ENCODE measurements at regions not wholly inside any gene's neighbourhood (a gene's known extent, or its start where the extent isn't known, plus 50 kb on each side); places are given as distances from the start of the nearest gene placed in this dataset.

GRCh38 chr6:47376930-47377329 lies 67.2 kb upstream of the TNFRSF21 start:
- no peaks in the 10 kb centered on the region for H3K79me2 ChIP-seq (ENCODE audit: control insufficient read depth, insufficient read depth, low read length, poor library complexity)

GRCh38 chr6:47377971-47378370 lies 68.3 kb upstream of the TNFRSF21 start:
- no peaks in the 10 kb centered on the region for H3K27me3 ChIP-seq (ENCODE audit: insufficient read depth, low read length)

More at GRCh38 chr6:47376930-47377329, 67.2 kb upstream of the TNFRSF21 start:
- no peak overlapping the region for H4K8ac ChIP-seq (ENCODE audit: low read depth, low read length)
- H2AFZ ChIP-seq (ENCODE audit: insufficient read depth, low read length, poor library complexity): no peak overlapping the region
- H3K23ac ChIP-seq (ENCODE audit: low read length): no peak overlapping the region
- H3K4me2 ChIP-seq (ENCODE audit: low read length): no peak overlapping the region
- no peak overlapping the region for H3K4ac ChIP-seq (ENCODE audit: low read depth, low read length)
- H3K79me1 ChIP-seq (ENCODE audit: low read length): no peaks in the 10 kb centered on the region
- no peak overlapping the region for H3K9ac ChIP-seq (ENCODE audit: low read length)
- H2BK12ac ChIP-seq (ENCODE audit: low read length): no peak overlapping the region
- DNase-seq: no peak
- no CpG with 5 or more reads among the region's 15 CpGs for WGBS (ENCODE audit: extremely low coverage, insufficient coverage, insufficient read length)
- no peaks in the 10 kb centered on the region for H3K36me3 ChIP-seq (ENCODE audit: control insufficient read depth in 1 of 2, insufficient read depth in 2 of 2, low read length in 2 of 2)
- no peak overlapping the region for H3K14ac ChIP-seq (ENCODE audit: low read length)
- H2BK5ac ChIP-seq (ENCODE audit: low read depth, low read length, poor library complexity): no peak overlapping the region
- no peak overlapping the region for H4K12ac ChIP-seq (ENCODE audit: low read depth, low read length)
- H2AK5ac ChIP-seq (ENCODE audit: low read length): no peak overlapping the region
- no peak overlapping the region for H3K18ac ChIP-seq (ENCODE audit: low read length)
- no peaks in the 10 kb centered on the region for H3K9me3 ChIP-seq (ENCODE audit: insufficient read depth, low read depth, low read length)
- H4K91ac ChIP-seq (ENCODE audit: low read depth, low read length): no peak overlapping the region
- H3K4me1 ChIP-seq (ENCODE audit: control insufficient read depth in 1 of 2, insufficient read depth in 2 of 2, low read length in 2 of 2): peaks cover 5 to 7% of the 10 kb centered on the region in 2 experiments
- H3K27me3 ChIP-seq (ENCODE audit: insufficient read depth, low read length): no peaks in the 10 kb centered on the region
- no peak overlapping the region for H3K27ac ChIP-seq (ENCODE audit: low read depth, low read length)
- H3K4me3 ChIP-seq (ENCODE audit: low read depth, low read length): no peak overlapping the region
- no peak overlapping the region for H2BK120ac ChIP-seq (ENCODE audit: insufficient read depth, low read length, poor library complexity)

DNA sequence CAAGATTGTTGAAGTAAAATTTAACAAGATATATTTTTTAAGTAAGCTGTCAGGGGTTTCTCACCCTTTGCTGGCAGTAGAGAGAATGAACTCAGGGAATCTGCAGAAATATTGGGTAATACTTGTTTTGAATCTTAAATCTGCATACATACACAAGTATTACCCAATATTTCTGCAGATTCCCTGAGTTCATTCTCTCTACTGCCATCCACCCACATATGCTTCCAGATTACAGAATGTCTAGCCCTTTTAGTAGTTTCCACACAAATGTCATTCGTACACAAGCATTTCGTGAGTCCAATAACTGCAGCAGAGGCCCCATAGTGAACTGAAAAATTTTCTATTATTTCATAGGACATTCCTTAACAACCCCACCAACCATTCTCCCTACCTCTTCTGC lies 69.6 kb upstream of the TNFRSF21 start:
- no CpG with 5 or more reads among the region's 2 CpGs for WGBS (ENCODE audit: extremely low coverage, insufficient coverage, insufficient read length)
- H4K91ac ChIP-seq (ENCODE audit: low read depth, low read length): no peak overlapping the region

More at GRCh38 chr6:47377971-47378370, 68.3 kb upstream of the TNFRSF21 start:
- Histone ChIP-seq H3K9ac (ENCODE audit: low read length) (no peak overlapping the region), H3K4me1 (ENCODE audit: control insufficient read depth in 1 of 2, insufficient read depth in 2 of 2, low read length in 2 of 2) (peaks cover 5 to 7% of the 10 kb centered on the region in 2 experiments), H3K4ac (ENCODE audit: low read depth, low read length) (no peak overlapping the region), H3K4me2 (ENCODE audit: low read length) (no peak overlapping the region), H3K79me1 (ENCODE audit: low read length) (no peaks in the 10 kb centered on the region), H2AK5ac (ENCODE audit: low read length) (no peak overlapping the region), H3K18ac (ENCODE audit: low read length) (no peak overlapping the region), H3K23ac (ENCODE audit: low read length) (no peak overlapping the region), H4K12ac (ENCODE audit: low read depth, low read length) (no peak overlapping the region), H3K4me3 (ENCODE audit: low read depth, low read length) (no peak overlapping the region), H4K91ac (ENCODE audit: low read depth, low read length) (no peak overlapping the region), H2BK12ac (ENCODE audit: low read length) (no peak overlapping the region), H3K79me2 (ENCODE audit: control insufficient read depth, insufficient read depth, low read length, poor library complexity) (no peaks in the 10 kb centered on the region), H2BK5ac (ENCODE audit: low read depth, low read length, poor library complexity) (no peak overlapping the region), H3K14ac (ENCODE audit: low read length) (no peak overlapping the region), H3K9me3 (ENCODE audit: insufficient read depth, low read depth, low read length) (no peaks in the 10 kb centered on the region), H4K8ac (ENCODE audit: low read depth, low read length) (no peak overlapping the region), H2AFZ (ENCODE audit: insufficient read depth, low read length, poor library complexity) (no peak overlapping the region), H3K27ac (ENCODE audit: low read depth, low read length) (no peak overlapping the region), H3K36me3 (ENCODE audit: control insufficient read depth in 1 of 2, insufficient read depth in 2 of 2, low read length in 2 of 2) (no peaks in the 10 kb centered on the region), H2BK120ac (ENCODE audit: insufficient read depth, low read length, poor library complexity) (no peak overlapping the region)
- no peak for DNase-seq
- no CpG with 5 or more reads among the region's 2 CpGs for WGBS (ENCODE audit: extremely low coverage, insufficient coverage, insufficient read length)

GRCh38 chr6:47380251-47380650 lies 70.5 kb upstream of the TNFRSF21 start:
- Histone ChIP-seq H3K14ac (ENCODE audit: low read length) (no peak overlapping the region), H2AFZ (ENCODE audit: insufficient read depth, low read length, poor library complexity) (no peak overlapping the region), H3K36me3 (ENCODE audit: control insufficient read depth in 1 of 2, insufficient read depth in 2 of 2, low read length in 2 of 2) (no peaks in the 10 kb centered on the region), H3K27me3 (ENCODE audit: insufficient read depth, low read length) (no peaks in the 10 kb centered on the region), H3K9me3 (ENCODE audit: insufficient read depth, low read depth, low read length) (no peaks in the 10 kb centered on the region), H3K18ac (ENCODE audit: low read length) (no peak overlapping the region), H3K4me3 (ENCODE audit: low read depth, low read length) (no peak overlapping the region), H3K27ac (ENCODE audit: low read depth, low read length) (no peak overlapping the region), H3K4ac (ENCODE audit: low read depth, low read length) (no peak overlapping the region), H3K79me1 (ENCODE audit: low read length) (no peaks in the 10 kb centered on the region), H2BK120ac (ENCODE audit: insufficient read depth, low read length, poor library complexity) (no peak overlapping the region), H3K9ac (ENCODE audit: low read length) (no peak overlapping the region), H4K91ac (ENCODE audit: low read depth, low read length) (no peak overlapping the region), H3K79me2 (ENCODE audit: control insufficient read depth, insufficient read depth, low read length, poor library complexity) (no peaks in the 10 kb centered on the region), H3K4me2 (ENCODE audit: low read length) (no peak overlapping the region), H2AK5ac (ENCODE audit: low read length) (no peak overlapping the region), H3K23ac (ENCODE audit: low read length) (no peak overlapping the region), H4K8ac (ENCODE audit: low read depth, low read length) (no peak overlapping the region), H3K4me1 (ENCODE audit: control insufficient read depth in 1 of 2, insufficient read depth in 2 of 2, low read length in 2 of 2) (peaks cover 5 to 7% of the 10 kb centered on the region in 2 experiments), H4K12ac (ENCODE audit: low read depth, low read length) (no peak overlapping the region), H2BK12ac (ENCODE audit: low read length) (no peak overlapping the region), H2BK5ac (ENCODE audit: low read depth, low read length, poor library complexity) (no peak overlapping the region)
- no peak for DNase-seq
- WGBS (ENCODE audit: extremely low coverage, insufficient coverage, insufficient read length): no CpG with 5 or more reads among the region's 5 CpGs

More for the DNA sequence above, 69.6 kb upstream of the TNFRSF21 start:
- Histone ChIP-seq H2AFZ (ENCODE audit: insufficient read depth, low read length, poor library complexity) (no peak overlapping the region), H3K27ac (ENCODE audit: low read depth, low read length) (no peak overlapping the region), H3K4me2 (ENCODE audit: low read length) (no peak overlapping the region), H4K8ac (ENCODE audit: low read depth, low read length) (no peak overlapping the region), H3K36me3 (ENCODE audit: control insufficient read depth in 1 of 2, insufficient read depth in 2 of 2, low read length in 2 of 2) (no peaks in the 10 kb centered on the region), H3K27me3 (ENCODE audit: insufficient read depth, low read length) (no peaks in the 10 kb centered on the region), H3K23ac (ENCODE audit: low read length) (no peak overlapping the region), H2BK120ac (ENCODE audit: insufficient read depth, low read length, poor library complexity) (no peak overlapping the region), H3K4ac (ENCODE audit: low read depth, low read length) (no peak overlapping the region), H2BK12ac (ENCODE audit: low read length) (no peak overlapping the region), H3K9ac (ENCODE audit: low read length) (no peak overlapping the region), H2AK5ac (ENCODE audit: low read length) (no peak overlapping the region), H3K14ac (ENCODE audit: low read length) (no peak overlapping the region), H3K9me3 (ENCODE audit: insufficient read depth, low read depth, low read length) (no peaks in the 10 kb centered on the region), H3K79me1 (ENCODE audit: low read length) (no peaks in the 10 kb centered on the region), H2BK5ac (ENCODE audit: low read depth, low read length, poor library complexity) (no peak overlapping the region), H3K79me2 (ENCODE audit: control insufficient read depth, insufficient read depth, low read length, poor library complexity) (no peaks in the 10 kb centered on the region), H4K12ac (ENCODE audit: low read depth, low read length) (no peak overlapping the region), H3K18ac (ENCODE audit: low read length) (no peak overlapping the region), H3K4me1 (ENCODE audit: control insufficient read depth in 1 of 2, insufficient read depth in 2 of 2, low read length in 2 of 2) (peaks cover 5 to 7% of the 10 kb centered on the region in 2 experiments), H3K4me3 (ENCODE audit: low read depth, low read length) (no peak overlapping the region)
- peak; percentile 14 to 71 for DNase-seq

All from trophoblast cell (in vitro differentiated cells and primary cell).